ENCODE measurements at regions not wholly inside any gene's neighbourhood (a gene's known extent, or its start where the extent isn't known, plus 50 kb on each side); places are given as distances from the start of the nearest gene placed in this dataset.
"Not testable (repeated sequence)": the region's sequence is repeated elsewhere in the genome, so short reads cannot be mapped to it uniquely, and the experiment has no call there.

- Mint-ChIP-seq H3K27ac (no peak overlapping the region), H3K9me3 (no peaks in the 10 kb centered on the region), H3K36me3 (no peaks in the 10 kb centered on the region), H3K4me1 (peaks cover 9% of the 10 kb centered on the region), H3K27me3 (no peaks in the 10 kb centered on the region), H3K4me3 (no peak overlapping the region)
- DNase-seq = no peak
Measured at GRCh38 chr2:215728504-215729065, 284.8 kb downstream of the MREG start.

- Mint-ChIP-seq H3K4me3 (no peak overlapping the region), H3K36me3 (no peaks in the 10 kb centered on the region), H3K27ac (no peak overlapping the region), H3K4me1 (peaks cover 9% of the 10 kb centered on the region), H3K27me3 (no peaks in the 10 kb centered on the region), H3K9me3 (no peaks in the 10 kb centered on the region)
- DNase-seq = no peak
Measured at GRCh38 chr2:215727507-215728503, 285.5 kb downstream of the MREG start.

DNA sequence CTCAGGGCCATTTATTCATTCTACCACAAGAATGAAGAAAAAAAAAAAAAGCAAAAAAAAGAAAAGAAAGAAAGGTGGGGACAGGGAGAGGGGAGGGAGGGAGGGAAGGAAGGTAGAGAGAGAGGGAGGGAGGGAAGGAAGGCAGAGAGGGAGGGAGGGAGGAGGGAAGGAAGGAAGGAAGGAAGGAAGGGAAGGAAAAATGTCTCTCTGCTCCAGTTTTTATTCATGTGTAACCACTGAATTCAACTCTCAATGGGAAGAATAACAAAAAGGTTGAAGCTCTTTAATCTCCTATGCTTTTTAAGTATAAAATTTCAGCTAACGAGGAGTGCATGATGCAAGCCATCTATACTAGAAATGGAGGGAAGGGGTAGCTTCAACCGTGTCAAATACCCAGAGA is 287.3 kb downstream of the MREG start:
- peaks cover 9% of the 10 kb centered on the region for H3K4me1 Mint-ChIP-seq
- no peaks in the 10 kb centered on the region for H3K27me3 Mint-ChIP-seq
- H3K9me3 Mint-ChIP-seq = no peaks in the 10 kb centered on the region
- no peak overlapping the region for H3K27ac Mint-ChIP-seq
- no peaks in the 10 kb centered on the region for H3K36me3 Mint-ChIP-seq
- no peak overlapping the region for H3K4me3 Mint-ChIP-seq
- no peak for DNase-seq

DNA sequence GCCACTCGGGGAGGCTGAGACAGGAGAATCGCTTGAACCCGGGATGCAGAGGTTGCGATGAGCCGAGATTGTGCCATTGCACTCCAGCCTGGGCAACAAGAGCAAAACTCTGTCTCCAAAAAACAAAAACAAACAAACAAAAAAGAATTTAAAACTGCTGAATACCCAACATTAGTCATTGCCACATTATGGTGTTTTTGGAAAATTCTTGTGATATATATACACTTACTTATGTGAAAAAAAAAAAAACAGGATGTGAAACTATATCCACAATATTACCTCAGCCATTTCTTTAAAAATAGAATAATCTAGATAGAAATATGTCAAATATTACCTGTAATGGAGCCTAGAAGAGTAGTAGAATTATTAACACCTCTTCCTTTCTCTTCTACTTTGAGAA is 288.3 kb upstream of the FN1 start:
- H3K36me3 Mint-ChIP-seq = no peaks in the 10 kb centered on the region
- no peaks in the 10 kb centered on the region for H3K27me3 Mint-ChIP-seq
- H3K4me1 Mint-ChIP-seq = peaks cover 9% of the 10 kb centered on the region
- H3K4me3 Mint-ChIP-seq = no peak overlapping the region
- DNase-seq = no peak
- H3K27ac Mint-ChIP-seq = no peak overlapping the region
- H3K9me3 Mint-ChIP-seq = no peaks in the 10 kb centered on the region

GRCh38 chr2:215723631-215724011 is 287.8 kb upstream of the FN1 start:
- H3K36me3 Mint-ChIP-seq = no peaks in the 10 kb centered on the region
- no peak overlapping the region for H3K4me3 Mint-ChIP-seq
- H3K27me3 Mint-ChIP-seq = no peaks in the 10 kb centered on the region

GRCh38 chr2:215722986-215723630 is 287.2 kb upstream of the FN1 start:
- Mint-ChIP-seq H3K36me3 (no peaks in the 10 kb centered on the region), H3K4me1 (peaks cover 1% of the 10 kb centered on the region), H3K4me3 (no peak overlapping the region), H3K27me3 (no peaks in the 10 kb centered on the region), H3K27ac (no peak overlapping the region), H3K9me3 (no peaks in the 10 kb centered on the region)
- DNase-seq = no peak

More at GRCh38 chr2:215723631-215724011, 287.8 kb upstream of the FN1 start:
- Mint-ChIP-seq H3K27ac (no peak overlapping the region), H3K9me3 (no peaks in the 10 kb centered on the region), H3K4me1 (peaks cover 6% of the 10 kb centered on the region)
- no peak for DNase-seq

DNA sequence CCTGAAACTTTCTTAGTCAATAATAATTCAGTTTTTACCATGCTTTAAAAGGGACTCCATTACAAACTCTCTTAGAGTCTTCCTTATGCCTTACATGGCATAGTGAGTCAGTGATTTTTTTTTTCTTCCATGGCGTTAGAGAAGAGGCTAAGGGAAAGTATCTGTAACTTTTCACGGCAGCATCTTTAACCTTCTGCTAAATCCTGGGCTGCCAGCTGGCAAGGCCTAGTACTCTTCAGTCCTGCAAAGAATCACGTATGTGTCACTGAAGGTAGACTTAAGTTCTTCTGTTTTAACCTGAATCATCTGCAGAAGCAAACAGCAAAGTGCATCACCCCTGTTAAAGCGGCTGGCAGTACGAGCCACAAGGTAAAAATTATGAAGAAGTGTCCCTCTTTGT is 286.3 kb upstream of the FN1 start:
- H3K9me3 Mint-ChIP-seq = no peaks in the 10 kb centered on the region
- H3K27ac Mint-ChIP-seq = no peak overlapping the region
- DNase-seq = no peak
- no peak overlapping the region for H3K4me3 Mint-ChIP-seq
- no peaks in the 10 kb centered on the region for H3K36me3 Mint-ChIP-seq
- H3K4me1 Mint-ChIP-seq = peaks cover 1% of the 10 kb centered on the region
- no peaks in the 10 kb centered on the region for H3K27me3 Mint-ChIP-seq

DNA sequence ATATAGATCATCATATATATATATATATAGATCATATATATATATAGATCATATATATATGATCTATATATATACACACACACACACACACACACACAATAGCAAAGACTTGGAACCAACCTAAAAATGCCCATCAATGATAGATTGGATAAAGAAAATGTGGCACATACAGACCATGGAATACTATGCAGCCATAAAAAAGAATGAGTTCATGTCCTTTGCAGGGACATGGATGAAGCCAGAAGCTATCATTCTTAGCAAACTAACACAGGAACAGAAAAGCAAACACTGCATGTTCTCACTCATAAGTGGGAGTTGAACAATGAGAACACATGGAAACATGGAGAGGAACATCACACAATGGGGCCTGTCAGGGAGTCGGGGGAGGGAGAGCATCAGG is 285.6 kb upstream of the FN1 start:
- not testable (repeated sequence) for H3K27ac Mint-ChIP-seq, H3K27me3 Mint-ChIP-seq, H3K36me3 Mint-ChIP-seq, DNase-seq, H3K4me3 Mint-ChIP-seq, H3K9me3 Mint-ChIP-seq, H3K4me1 Mint-ChIP-seq

- Mint-ChIP-seq H3K27ac (no peak overlapping the region), H3K4me3 (no peak overlapping the region), H3K9me3 (no peaks in the 10 kb centered on the region), H3K36me3 (no peaks in the 10 kb centered on the region), H3K27me3 (no peaks in the 10 kb centered on the region), H3K4me1 (peaks cover 1% of the 10 kb centered on the region)
- DNase-seq = no peak
Measured at GRCh38 chr2:215718890-215719289, 283.0 kb upstream of the FN1 start.

GRCh38 chr2:215718436-215718835 is 282.6 kb upstream of the FN1 start:
- Mint-ChIP-seq H3K27me3 (no peaks in the 10 kb centered on the region), H3K4me1 (peaks cover 1% of the 10 kb centered on the region), H3K4me3 (no peak overlapping the region), H3K36me3 (no peaks in the 10 kb centered on the region), H3K9me3 (no peaks in the 10 kb centered on the region), H3K27ac (no peak overlapping the region)
- DNase-seq = no peak

- H3K4me1 Mint-ChIP-seq = peaks cover 1% of the 10 kb centered on the region
- no peak for DNase-seq
- no peak overlapping the region for H3K27ac Mint-ChIP-seq
- no peaks in the 10 kb centered on the region for H3K9me3 Mint-ChIP-seq
- no peaks in the 10 kb centered on the region for H3K36me3 Mint-ChIP-seq
- H3K4me3 Mint-ChIP-seq = no peak overlapping the region
- H3K27me3 Mint-ChIP-seq = peaks cover 3% of the 10 kb centered on the region
Measured at GRCh38 chr2:215717501-215718381, 281.9 kb upstream of the FN1 start.

- Mint-ChIP-seq H3K36me3 (no peaks in the 10 kb centered on the region), H3K27ac (no peak overlapping the region), H3K27me3 (peaks cover 3% of the 10 kb centered on the region), H3K9me3 (no peaks in the 10 kb centered on the region), H3K4me3 (no peak overlapping the region), H3K4me1 (peaks cover 1% of the 10 kb centered on the region)
- no peak for DNase-seq
Measured at GRCh38 chr2:215716956-215717355, 281.1 kb upstream of the FN1 start.

DNA sequence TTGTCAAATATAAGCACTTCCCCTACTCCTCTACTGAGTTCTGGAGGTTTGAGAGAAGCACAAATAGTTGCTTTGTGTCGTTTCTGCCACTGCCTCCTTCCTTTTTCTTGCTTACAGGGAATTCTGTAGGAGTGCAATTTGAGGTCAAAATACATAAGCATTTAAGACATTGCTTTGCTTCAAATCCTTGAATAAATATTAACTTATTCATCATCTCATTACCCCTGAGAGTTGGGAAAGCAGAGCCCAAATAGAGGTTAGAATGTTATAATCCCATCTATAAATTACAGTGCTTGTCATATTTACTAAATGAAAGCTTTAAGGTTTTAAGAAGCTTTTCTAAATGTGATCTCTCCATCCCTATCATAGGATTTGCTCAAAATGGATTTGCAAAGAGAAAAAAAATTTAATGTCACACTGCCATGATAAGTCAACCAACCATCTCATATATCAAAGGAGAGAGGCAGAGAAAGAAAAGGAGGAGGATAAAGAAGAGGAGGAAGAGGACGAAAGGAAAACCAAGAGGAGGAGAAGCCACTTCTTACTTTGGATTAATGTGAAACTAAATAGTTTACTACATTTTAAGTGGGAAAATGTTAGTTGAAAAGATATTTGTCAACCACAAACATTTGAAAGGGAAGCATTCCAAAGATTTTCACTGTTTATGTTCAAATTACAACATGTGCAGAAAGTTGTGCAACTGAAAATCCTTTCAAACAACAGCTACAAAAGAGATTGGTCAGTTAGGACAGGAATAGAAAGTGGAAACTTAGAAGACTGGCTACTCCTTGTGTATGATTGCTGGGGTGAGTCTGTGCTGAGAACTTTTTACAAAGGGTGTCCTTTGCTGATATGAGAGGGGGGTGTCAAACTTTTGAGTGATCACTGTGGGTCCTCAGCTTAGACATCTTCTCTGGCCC is 277.3 kb upstream of the FN1 start:
- Mint-ChIP-seq H3K9me3 (no peaks in the 10 kb centered on the region), H3K36me3 (no peaks in the 10 kb centered on the region), H3K4me3 (no peak overlapping the region), H3K27ac (no peak overlapping the region), H3K27me3 (peaks cover 3% of the 10 kb centered on the region), H3K4me1 (peaks cover 1% of the 10 kb centered on the region)
- DNase-seq = no peak
